ENCODE measurements at regions not wholly inside any gene's neighbourhood (a gene's known extent, or its start where the extent isn't known, plus 50 kb on each side); places are given as distances from the start of the nearest gene placed in this dataset.

- Histone ChIP-seq H3K9me1 (replicated peaks; ENCODE audit: control insufficient read depth, extremely low read depth, insufficient read depth, low read length) (no peaks in the 10 kb centered on the region), H3K27me3 (ENCODE audit: control insufficient read depth in 2 of 2, insufficient read depth in 2 of 2, low read length in 2 of 2) (no peaks in the 10 kb centered on the region), H4K20me1 (replicated peaks; ENCODE audit: control insufficient read depth, extremely low read depth, insufficient read depth, low read length) (no peaks in the 10 kb centered on the region), H3K4me1 (ENCODE audit: control insufficient read depth, extremely low read depth, insufficient read depth, low read length) (no peaks in the 10 kb centered on the region), H3K9me3 (replicated peaks; ENCODE audit: control insufficient read depth, insufficient read depth, low read length) (peaks cover 14% of the 10 kb centered on the region), H3K4me2 (ENCODE audit: insufficient read depth, low read length) (no peak overlapping the region), H3K36me3 (ENCODE audit: control insufficient read depth in 2 of 2, extremely low read depth in 1 of 2, insufficient read depth in 2 of 2, low read length in 2 of 2) (no peaks in the 10 kb centered on the region), H3K9ac (replicated peaks; ENCODE audit: extremely low read depth, insufficient read depth, low read length) (no peak overlapping the region), H3K27ac (ENCODE audit: insufficient read depth, low read depth, low read length) (no peak overlapping the region), H3K79me2 (ENCODE audit: control insufficient read depth, insufficient read depth, low read length) (no peaks in the 10 kb centered on the region), H3K4me3 (replicated peaks in 1 of 3; ENCODE audit: insufficient read depth in 1 of 3, low read depth in 1 of 3, low read length in 3 of 3) (no peak overlapping the region), H2AFZ (ENCODE audit: low read depth, low read length) (no peak overlapping the region)
- intact Hi-C loops (cut with micrococcal nuclease) (no loop called here), dilution Hi-C loops (cut with MboI; ENCODE audit: extremely low pct_ligation_motif_present, low sequenced_read_pairs) (no loop called here)
- TF ChIP-seq POLR2A (IDR thresholded peaks at IDR 0.05; ENCODE audit: low read depth, low read length) = no peak
- no peak for TF ChIP-seq MYC (IDR thresholded peaks at IDR 0.05; ENCODE audit: low read depth, low read length)
- TF ChIP-seq POLR2AphosphoS5 (IDR thresholded peaks at IDR 0.05; ENCODE audit: insufficient read depth, low read depth, low read length) = no peak
- TF ChIP-seq MAX (IDR thresholded peaks at IDR 0.05; ENCODE audit: insufficient read depth, insufficient read length) = no peak
- TF ChIP-seq JUN (IDR thresholded peaks at IDR 0.05; ENCODE audit: borderline replicate concordance, insufficient read depth, insufficient read length, low read depth) = no peak
- no peak for TF ChIP-seq EZH2 (IDR thresholded peaks at IDR 0.05; ENCODE audit: borderline replicate concordance, low read depth, low read length, severe bottlenecking)
- TF ChIP-seq CTCF (IDR thresholded peaks at IDR 0.05; ENCODE audit: extremely low read depth in 1 of 2, insufficient read depth in 1 of 2, low read depth in 1 of 2, low read length in 2 of 2) = no peak
- no peak for TF ChIP-seq FOS (IDR thresholded peaks at IDR 0.05; ENCODE audit: borderline replicate concordance, insufficient read depth, low read length)
- no peak for TF ChIP-seq GATA2 (IDR thresholded peaks at IDR 0.05; ENCODE audit: insufficient read depth, insufficient read length, low read depth, low read length)
- FAIRE-seq (no peak), DNase-seq (ENCODE audit: low read depth, low spot score) (no peak)
- no TSS peak for BruUV-seq (replicated peaks)
- ChIA-PET POLR2A (no interaction called here), CTCF (no interaction called here)
Observed at GRCh38 chr5:2502970-2503594, 248.4 kb downstream of the IRX2 start.

Data from endothelial cell of umbilical vein (primary cell).